ENCODE measurements at regions not wholly inside any gene's neighbourhood (a gene's known extent, or its start where the extent isn't known, plus 50 kb on each side); places are given as distances from the start of the nearest gene placed in this dataset.

DNA sequence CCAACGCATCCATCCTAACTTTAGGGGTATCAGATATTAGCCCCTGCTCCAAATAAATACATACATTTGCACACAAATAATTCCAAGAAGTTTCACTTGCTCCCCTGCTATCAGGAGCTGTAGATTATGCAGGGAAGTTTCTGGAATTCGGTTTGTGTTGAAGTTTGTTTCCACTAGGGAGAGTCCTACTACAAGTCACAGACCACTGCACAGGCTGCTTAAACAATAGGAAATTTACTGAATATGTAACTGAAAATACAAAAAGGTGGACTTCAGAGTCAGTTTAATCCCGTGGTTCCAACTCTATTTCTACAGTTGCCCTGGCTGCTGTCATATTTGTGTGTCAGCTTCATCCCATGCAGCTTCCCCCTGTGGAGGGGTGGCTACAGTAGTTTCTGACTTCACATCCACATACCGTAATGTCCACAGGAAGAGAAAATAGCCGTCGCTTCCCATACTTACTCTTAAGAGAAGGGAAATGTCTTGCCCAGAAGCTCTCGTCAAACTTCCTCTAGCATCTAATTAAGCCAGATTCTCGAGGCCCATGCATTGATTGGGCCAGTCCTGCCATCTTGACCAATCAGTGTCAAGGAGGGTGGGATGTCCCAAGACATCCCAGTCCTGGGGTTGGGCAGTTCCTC, 286.6 kb downstream of the COG6 start:
- no peak for DNase-seq

DNA sequence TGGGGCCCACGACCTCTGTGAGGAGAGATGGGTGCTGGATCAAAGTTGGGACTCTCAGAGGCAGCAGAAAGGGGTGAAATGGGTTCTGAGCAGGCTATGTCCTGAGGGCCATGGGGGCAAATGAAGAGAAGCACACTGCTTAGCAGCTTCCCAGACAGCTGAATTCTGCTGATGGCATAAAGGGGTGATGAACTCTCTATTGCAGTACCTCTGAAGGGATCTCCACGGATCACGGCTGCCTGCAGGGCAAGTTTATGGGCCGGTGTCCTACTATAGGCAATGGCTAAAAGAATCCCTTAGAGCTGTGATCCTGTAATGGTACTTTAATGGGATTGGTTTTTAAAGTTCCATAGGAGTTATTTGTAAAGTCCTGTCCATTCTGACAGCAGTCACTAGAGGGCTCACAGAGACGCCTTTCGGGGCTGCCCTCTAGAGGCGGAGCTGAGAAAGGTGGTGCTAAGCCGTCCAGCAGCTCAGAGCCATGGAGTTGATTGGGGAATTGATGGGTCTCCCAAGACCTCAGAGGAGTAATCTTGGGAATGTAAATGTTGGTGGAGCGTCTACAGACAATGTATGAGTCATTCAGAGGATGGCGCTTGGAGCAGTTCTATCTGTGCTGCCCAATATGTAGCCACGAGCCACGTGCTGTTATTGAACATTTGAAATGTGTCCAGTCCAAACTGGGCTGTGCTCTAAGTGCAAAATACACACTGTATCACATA, 287.3 kb downstream of the COG6 start:
- no peak for DNase-seq

GRCh38 chr13:39943711-39944110, 288.2 kb downstream of the COG6 start:
- DNase-seq: no peak

DNA sequence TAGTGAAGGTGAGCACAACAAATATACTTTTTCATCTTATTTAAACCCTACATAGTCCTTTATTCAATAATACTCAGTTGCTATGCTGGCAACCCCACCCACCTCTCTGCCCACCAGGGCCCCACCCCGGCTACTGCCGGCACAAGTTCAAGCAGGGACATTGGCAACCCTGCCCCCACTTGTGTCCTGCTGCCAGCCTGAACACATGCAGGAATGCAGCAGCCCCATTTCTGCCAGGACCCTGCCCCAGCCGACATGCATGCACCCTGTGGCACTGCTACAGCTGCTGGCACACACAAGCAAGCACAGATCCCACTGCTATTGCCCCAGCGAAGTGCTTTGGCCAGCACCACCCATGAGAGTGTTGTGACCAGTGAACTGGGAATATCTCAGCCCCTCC, 289.8 kb downstream of the COG6 start:
- no peak for DNase-seq

DNA sequence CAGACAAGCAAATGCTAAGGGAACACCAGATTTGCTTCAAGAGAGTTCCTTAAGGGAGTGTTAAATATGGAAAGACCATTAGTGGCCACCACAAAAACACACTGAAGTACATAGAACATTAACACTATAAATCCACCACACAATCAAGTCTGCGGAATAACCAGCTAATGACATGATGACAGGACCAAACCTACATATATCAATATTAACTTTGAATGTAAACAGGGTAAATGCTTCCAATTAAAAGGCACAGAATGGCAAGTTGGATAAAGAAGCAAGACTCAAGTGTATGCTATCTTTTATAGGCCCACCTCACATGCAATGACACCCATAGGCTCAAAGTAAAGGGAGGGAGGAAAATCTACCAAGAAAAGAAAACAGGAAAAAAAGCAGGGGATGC, 291.3 kb downstream of the COG6 start:
- no peak for DNase-seq

DNA sequence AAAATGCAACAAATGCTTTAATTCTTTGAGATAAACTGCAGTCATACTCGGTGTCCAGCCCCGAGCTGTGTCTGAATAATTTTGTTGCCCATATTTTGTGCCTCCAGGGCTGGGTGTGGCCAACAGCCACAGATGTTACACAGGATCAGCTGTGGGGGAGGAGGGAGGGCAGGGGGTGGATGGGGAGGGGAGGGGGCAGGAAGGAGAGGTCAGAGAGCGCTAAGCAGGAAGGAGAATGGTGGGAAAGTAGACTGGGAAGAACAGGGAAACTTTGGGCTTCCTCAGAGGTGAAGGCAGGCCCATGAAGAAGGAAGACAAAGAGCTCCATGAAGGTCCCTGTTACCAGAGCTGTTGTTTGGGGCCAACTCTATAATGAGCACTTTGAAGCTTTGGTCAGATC, 295.8 kb downstream of the COG6 start:
- no peak for DNase-seq

- no peak for DNase-seq
Observed at GRCh38 chr13:39952249-39953233, 297.1 kb downstream of the COG6 start.

DNA sequence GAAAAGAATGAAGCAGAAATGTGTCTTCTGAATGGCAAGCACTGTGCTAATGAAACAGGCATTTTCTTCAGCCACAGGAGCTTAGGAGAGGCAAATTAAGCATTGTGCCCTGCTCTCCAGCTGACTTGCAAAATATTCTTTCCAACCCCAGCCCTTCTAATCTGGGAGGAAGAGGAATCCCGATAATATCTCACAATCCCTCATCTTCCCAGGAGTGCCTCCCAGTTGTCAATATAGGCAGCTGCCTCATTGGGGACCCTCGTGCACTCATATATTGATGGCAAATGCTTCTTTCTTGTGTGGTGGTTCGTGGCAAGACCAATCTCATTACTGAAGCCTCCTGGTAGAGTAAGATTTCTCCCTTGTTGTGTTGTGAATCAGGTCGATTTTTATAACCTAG, 299.0 kb downstream of the COG6 start:
- no peak for DNase-seq

DNA sequence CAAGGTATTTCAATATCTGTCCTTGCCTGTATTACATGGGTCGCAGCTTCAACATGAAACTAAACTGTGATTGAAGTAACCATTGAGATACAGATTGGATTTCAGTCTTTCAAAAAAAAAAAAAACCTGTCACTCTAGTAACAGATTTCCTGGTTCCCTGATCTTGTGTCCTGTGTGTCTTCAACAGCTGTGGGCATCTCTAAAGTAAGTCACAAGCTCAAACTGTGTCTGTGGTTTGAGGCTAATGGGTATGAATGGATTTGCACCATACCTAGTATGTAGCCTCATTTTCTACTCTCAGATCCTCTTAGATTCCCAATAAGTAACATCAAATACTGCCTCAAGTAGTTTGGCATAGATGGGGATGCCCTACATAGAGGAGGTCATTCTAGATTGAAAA, 300.1 kb downstream of the COG6 start:
- DNase-seq: no peak

DNA sequence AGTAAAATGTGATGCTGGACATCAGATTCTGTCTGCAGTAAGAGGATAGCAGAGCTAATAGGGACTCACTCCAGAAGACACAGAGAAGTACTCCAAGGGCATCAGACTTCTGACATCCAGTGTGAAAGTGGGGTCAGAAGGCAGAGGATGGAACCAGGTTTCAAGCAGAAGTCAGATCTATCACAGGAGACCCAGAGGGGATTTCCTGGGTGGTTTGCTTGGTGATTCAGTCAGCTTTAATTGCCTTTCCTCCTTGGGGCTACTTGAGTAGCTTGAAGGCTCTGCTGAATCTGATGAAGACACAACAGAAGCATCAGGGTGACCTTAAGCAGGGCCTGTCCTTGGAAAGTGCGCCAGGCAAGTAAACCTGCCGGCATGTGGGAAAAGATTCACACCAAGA, 300.6 kb downstream of the COG6 start:
- no peak for DNase-seq

DNA sequence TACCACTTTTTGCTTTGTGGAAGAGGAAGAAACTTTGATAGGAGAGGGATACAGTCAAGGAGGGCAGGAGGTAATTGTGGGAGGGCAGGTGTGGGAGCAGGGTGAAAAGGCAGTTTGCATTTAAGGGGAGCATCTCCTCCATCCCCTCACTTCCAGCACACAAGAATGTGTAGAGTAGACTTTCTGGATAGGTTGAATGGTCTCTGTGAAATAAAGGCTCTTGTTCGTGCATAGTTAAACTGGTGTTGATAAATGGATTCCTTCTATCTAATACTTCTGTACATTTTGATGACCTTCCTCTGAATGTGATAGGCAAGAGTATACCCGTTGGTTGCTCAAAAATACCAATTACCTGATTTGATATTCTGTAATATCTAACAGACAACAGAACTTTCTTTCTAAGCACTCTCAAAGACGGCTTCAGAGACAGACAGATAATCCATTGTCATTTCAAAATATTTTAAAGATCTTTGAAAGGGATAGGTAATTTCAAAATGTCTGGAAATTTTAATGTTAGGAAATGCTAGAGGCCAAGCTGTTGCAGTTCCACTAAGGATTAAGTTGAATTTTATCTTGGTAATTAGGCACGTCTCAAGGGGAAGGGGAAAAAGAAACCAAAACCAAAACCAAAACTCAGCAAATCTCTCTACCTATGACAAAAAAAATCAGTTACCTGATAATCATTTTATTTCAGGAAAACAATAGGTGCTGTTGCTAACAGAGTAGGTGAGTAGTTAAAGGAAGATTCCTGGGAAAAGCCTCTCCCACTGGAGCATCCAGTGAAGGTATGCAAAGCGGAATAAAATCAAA, 302.6 kb downstream of the COG6 start:
- DNase-seq: no peak

GRCh38 chr13:39959497-39960144, 304.2 kb downstream of the COG6 start:
- DNase-seq: no peak

DNA sequence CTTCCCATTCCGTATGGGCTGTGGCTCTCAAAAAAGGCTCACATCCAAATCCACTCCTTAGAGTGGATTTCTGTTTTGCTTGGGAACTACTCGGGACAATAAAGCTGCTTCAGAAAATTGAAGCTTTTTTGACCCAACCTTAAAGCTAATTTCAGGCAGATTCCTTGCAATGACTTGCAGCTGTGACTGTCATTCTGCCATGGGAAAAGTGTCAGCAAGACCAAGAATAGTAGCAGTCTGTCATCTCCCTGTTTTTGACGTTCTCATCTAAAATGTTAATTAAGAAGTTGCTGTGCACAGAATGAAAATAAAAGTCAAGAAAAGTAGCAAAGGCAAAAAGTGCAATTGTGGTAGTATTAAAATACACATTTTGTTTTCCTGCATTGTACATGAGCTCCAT, 304.7 kb downstream of the COG6 start:
- DNase-seq: no peak

- DNase-seq: no peak
Observed at GRCh38 chr13:39961036-39961435, 305.6 kb downstream of the COG6 start.

DNA sequence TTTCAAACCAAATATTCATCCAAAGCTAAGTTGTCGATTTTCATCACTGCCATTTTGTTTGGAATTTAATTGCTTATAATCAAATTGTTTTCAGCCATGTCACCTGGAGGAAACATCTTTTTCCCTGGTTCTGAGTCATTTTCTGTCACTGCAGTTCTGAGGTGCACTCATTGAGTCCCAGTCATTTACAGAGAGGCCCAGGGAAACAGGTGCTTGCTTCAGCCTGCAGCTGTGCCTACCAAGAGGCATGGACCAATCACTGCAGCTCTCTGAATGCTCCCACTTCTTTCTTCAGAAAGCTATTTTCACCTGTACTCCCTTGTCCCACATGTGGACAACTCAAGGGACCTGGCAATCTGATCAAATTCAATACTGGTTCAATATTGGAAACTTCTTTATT, 308.1 kb downstream of the COG6 start:
- no peak for DNase-seq

DNA sequence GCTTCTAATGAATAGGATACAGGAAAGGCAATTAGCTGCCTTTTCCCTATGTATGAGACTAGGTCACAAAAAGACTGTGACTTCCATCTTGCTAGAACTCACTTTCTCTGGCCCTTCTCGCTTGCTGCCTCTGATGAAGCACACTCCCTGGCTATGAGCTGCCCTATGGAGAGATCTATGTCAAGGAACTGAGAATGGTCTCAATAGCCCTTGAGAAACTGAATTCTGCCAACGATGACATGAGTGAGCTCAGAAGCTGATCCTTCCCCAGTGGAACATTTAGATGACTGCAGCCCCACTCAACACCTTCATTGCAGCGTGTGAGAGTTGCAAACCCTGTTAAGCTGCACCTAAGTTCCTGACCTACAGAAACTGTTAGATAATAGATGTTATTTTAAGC, 309.8 kb downstream of the COG6 start:
- DNase-seq: no peak

- DNase-seq: no peak
Observed at GRCh38 chr13:39967199-39967959, 311.9 kb downstream of the COG6 start.

DNA sequence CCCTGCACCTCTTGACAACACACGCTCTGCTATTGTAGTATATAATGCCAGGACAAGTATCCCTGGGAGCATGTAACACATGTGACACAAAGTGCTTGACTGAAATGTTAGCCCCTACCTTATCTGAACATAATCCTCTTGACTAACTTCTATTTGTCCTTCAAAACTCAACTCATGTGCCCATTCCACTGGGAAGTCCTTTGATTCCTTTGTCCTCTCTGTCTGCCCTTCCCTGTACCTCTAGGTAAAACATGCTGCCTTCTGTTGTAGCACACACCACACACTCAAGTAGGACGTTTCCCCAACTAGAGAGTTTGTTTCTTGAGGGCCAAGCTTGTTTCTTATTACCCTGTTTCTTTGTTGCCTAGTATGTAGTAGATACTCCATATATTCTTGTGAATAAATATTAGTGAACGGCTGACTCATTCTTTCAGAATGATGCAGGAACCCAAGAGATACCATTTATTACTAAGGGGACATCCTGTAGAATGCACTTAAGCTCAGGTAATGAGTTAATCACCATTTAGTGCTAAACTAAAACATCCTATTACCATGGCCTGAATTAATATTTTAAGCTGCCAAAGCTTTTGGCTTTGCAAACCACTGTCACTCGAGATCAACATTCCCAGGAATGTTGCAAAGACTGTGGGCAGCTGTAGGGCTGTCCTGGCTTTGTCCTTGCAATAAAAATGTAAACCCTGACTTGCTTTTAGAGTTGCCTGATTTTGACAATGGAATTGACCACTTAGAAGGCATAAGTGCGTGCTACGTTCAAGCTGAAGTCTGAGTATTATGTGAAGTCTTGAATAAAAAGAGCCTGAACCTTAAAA, 313.4 kb downstream of the COG6 start:
- DNase-seq: no peak

- no peak for DNase-seq
Observed at GRCh38 chr13:39970177-39970846, 314.9 kb downstream of the COG6 start.

- no peak for DNase-seq
Observed at GRCh38 chr13:39971526-39971925, 316.1 kb downstream of the COG6 start.
